Progenitor cell of endocrine pancreas (in vitro differentiated cells): ENCODE measurements at regions not wholly inside any gene's neighbourhood (a gene's known extent, or its start where the extent isn't known, plus 50 kb on each side); places are given as distances from the start of the nearest gene placed in this dataset.

ENCODE experiments used
- DNase-seq: peaks from one replicate; pipeline ENCODE4 v3.0.0; 2021; ENCODE audit warnings: low spot score; ENCODE audit not compliant: unreplicated experiment
- H3K27ac Mint-ChIP-seq: 2 replicates; pipeline ENCODE4 v1.8.0; 2021; ENCODE audit warnings: mild to moderate bottlenecking, moderate library complexity, mixed read lengths
- H3K27me3 Mint-ChIP-seq: 2 replicates; pipeline ENCODE4 v1.8.0; 2021; ENCODE audit warnings: mixed read lengths
- H3K36me3 Mint-ChIP-seq: 2 replicates; pipeline ENCODE4 v1.8.0; 2022; ENCODE audit warnings: mixed read lengths; ENCODE audit not compliant: insufficient read depth
- H3K4me1 Mint-ChIP-seq: 2 replicates; pipeline ENCODE4 v1.8.0; 2021; ENCODE audit warnings: low read depth, mixed read lengths
- H3K4me3 Mint-ChIP-seq: 2 replicates; pipeline ENCODE4 v1.8.0; 2021; ENCODE audit warnings: low read depth, mild to moderate bottlenecking, moderate library complexity, mixed read lengths
- H3K9me3 Mint-ChIP-seq: 2 replicates; pipeline ENCODE4 v1.8.0; 2021; ENCODE audit warnings: low read depth, mixed read lengths
- TF ChIP-seq, protein P1 (sequence below): fragments of 200-600 bp; sonication (generic); IDR thresholded peaks from one replicate; pipeline ENCODE4 v1.5.0; 2021; ENCODE audit warnings: antibody characterized with exemption, mild to moderate bottlenecking; ENCODE audit not compliant: unreplicated experiment

DNA sequence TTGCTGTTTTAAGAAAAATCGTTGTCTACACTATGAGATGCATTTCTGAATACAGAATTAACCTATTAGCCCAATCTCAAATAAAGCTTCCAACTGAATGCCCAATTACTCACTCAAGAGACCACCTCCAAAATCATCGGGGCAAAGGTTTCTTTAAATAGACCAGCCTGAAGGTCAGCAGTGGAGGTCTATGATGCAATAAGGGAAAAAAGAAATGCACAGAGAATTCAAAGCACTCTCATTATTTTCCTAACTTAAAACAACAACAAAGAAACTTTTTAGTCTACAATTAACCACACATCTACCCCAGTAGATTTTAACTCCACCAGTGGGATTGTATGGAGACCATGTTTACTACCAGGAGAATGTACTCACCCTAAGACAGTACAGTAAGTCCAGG lies 657.7 kb upstream of the CCDC54 start:
- Mint-ChIP-seq H3K27me3 (no peaks in the 10 kb centered on the region), H3K36me3 (no peaks in the 10 kb centered on the region), H3K27ac (no peak overlapping the region), H3K4me3 (no peak overlapping the region), H3K9me3 (peaks cover 7% of the 10 kb centered on the region), H3K4me1 (peaks cover 1% of the 10 kb centered on the region)
- TF ChIP-seq, protein P1, sequence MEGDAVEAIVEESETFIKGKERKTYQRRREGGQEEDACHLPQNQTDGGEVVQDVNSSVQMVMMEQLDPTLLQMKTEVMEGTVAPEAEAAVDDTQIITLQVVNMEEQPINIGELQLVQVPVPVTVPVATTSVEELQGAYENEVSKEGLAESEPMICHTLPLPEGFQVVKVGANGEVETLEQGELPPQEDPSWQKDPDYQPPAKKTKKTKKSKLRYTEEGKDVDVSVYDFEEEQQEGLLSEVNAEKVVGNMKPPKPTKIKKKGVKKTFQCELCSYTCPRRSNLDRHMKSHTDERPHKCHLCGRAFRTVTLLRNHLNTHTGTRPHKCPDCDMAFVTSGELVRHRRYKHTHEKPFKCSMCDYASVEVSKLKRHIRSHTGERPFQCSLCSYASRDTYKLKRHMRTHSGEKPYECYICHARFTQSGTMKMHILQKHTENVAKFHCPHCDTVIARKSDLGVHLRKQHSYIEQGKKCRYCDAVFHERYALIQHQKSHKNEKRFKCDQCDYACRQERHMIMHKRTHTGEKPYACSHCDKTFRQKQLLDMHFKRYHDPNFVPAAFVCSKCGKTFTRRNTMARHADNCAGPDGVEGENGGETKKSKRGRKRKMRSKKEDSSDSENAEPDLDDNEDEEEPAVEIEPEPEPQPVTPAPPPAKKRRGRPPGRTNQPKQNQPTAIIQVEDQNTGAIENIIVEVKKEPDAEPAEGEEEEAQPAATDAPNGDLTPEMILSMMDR, result no peak
- DNase-seq, result no peak

- Mint-ChIP-seq H3K27me3 (no peaks in the 10 kb centered on the region), H3K4me3 (no peak overlapping the region), H3K9me3 (peaks cover under 1% of the 10 kb centered on the region), H3K27ac (no peak overlapping the region), H3K4me1 (peaks cover 3% of the 10 kb centered on the region), H3K36me3 (no peaks in the 10 kb centered on the region)
- TF ChIP-seq, protein P1, result no peak
- DNase-seq, result no peak
Measured at GRCh38 chr3:106720510-106720909, 656.7 kb upstream of the CCDC54 start.

DNA sequence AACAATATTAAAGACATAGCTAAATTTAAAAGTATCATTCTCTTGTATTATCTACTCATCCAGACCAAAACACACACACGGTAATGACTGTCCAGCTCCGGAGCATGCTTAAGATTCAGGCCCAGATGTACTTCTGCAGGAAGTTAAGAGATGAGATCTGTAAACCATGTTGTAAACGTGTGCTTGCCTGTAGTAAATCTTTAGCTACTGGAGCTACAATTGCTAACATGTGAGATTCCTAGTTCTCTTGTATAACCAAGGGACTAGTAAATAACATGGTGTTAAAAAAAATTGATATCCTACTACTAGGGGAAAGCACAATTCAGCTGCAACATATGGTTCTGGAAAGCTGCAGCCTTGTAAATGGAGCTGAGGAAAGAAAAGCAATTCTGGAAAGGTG lies 651.7 kb upstream of the CCDC54 start:
- Mint-ChIP-seq H3K36me3 (no peaks in the 10 kb centered on the region), H3K27me3 (no peaks in the 10 kb centered on the region)

DNA sequence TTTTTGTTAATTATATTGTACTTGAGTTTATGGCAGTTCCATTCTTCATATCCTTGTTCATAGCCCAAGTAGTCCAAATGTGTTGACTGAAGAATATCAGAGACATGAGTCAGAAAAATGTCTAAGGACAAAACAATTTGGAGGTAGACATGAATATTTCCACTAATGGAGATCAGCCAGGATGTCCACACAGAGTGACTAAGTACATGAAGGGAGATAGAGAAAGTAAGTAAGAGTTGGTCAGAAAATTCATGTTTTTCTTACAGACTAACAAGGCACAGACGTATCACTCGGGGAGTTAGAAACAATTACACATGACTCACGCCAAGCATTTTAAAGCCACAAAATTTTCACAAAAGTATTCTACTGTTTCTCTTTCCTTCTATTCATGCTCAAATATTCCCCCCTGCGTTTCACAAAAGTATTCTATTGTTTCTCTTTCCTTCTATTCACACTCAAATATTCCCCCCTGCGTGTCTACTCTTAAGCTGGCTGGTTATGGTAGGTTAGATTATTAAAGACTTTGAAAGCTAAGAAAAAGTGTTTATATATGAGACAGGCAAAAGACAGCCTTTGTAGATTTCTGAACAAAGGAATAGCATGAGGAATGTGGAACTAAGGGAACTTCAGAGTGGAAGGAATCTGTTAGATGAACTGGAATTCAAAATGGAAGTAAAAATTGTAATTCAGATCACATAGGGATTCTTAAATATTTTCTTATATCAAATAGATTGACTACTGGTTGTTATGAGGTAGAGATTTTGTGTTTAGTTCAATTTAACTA lies 648.7 kb upstream of the CCDC54 start:
- no peaks in the 10 kb centered on the region for H3K27me3 Mint-ChIP-seq
- no peaks in the 10 kb centered on the region for H3K36me3 Mint-ChIP-seq
- H3K27ac Mint-ChIP-seq, result peak overlapping the region; percentile 3
- TF ChIP-seq, protein P1, result no peak
- no peak for DNase-seq
- no peaks in the 10 kb centered on the region for H3K9me3 Mint-ChIP-seq
- no peak overlapping the region for H3K4me3 Mint-ChIP-seq
- peaks cover 36% of the 10 kb centered on the region for H3K4me1 Mint-ChIP-seq

More for the DNA sequence above, 651.7 kb upstream of the CCDC54 start:
- DNase-seq, result no peak
- Mint-ChIP-seq H3K4me1 (peaks cover 22% of the 10 kb centered on the region), H3K4me3 (no peak overlapping the region), H3K9me3 (no peaks in the 10 kb centered on the region), H3K27ac (no peak overlapping the region)
- TF ChIP-seq, protein P1, result no peak

DNA sequence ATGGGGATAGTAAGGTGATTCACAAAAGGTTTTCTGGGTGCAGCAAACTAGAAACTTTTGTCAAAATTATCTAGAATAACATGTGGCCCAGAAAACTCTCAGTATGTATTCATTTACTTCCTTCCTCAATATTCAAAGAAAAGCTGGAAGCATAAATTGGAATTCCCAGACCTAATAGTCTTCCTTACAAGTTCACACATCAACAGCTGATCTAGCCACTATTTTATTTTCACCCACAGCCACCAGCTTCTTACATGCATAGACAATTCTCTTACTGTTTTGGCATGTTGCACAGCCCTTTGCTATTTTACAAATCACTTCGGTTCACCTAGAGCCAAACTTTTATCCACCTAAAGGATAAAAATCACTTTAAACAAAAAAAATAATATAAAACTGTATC lies 647.8 kb upstream of the CCDC54 start:
- TF ChIP-seq, protein P1, result no peak
- peaks cover 36% of the 10 kb centered on the region for H3K4me1 Mint-ChIP-seq
- no peaks in the 10 kb centered on the region for H3K36me3 Mint-ChIP-seq
- no peaks in the 10 kb centered on the region for H3K27me3 Mint-ChIP-seq
- DNase-seq, result no peak
- H3K9me3 Mint-ChIP-seq, result no peaks in the 10 kb centered on the region
- no peak overlapping the region for H3K4me3 Mint-ChIP-seq
- no peak overlapping the region for H3K27ac Mint-ChIP-seq
